H1 (cell line): ENCODE measurements at regions not wholly inside any gene's neighbourhood (a gene's known extent, or its start where the extent isn't known, plus 50 kb on each side); places are given as distances from the start of the nearest gene placed in this dataset.

Experiments
- CTCF ChIA-PET: fragments of 300-600 bp; sonication (Branson Sonifier 250); formaldehyde crosslinking; loops from one replicate; lab custom pipeline; 2021; ENCODE audit not compliant: partially characterized antibody; lab: Charles Lee
- POLR2A ChIA-PET: fragments of 300-600 bp; sonication (Branson Sonifier 250); formaldehyde crosslinking; loops from one replicate; lab custom pipeline; 2021; ENCODE audit warnings: inconsistent platforms; ENCODE audit not compliant: partially characterized antibody; lab: Charles Lee
- DNase-seq, 2 experiments: peaks; one replicate each; pipeline versions ENCODE4 v3.0.0 to v3.0.0-alpha.2; 2010 to 2022; ENCODE audit warnings: low spot score in 2 of 2, low read depth in 1 of 2, mixed read lengths in 1 of 2
- FAIRE-seq: peaks from 2 replicates; lab custom pipeline; 2011; peaks lifted over from hg19 to GRCh38; lab: Jason Lieb, UNC
- H2AFZ ChIP-seq: 2 replicates; pipeline ENCODE4 v1.8.1; 2012; ENCODE audit warnings: low read length, inconsistent platforms
- H2AK5ac ChIP-seq: 2 replicates; pipeline ENCODE4 v1.6.1; 2013; ENCODE audit warnings: low read depth, low read length
- H2BK120ac ChIP-seq: replicated peaks from 2 replicates; pipeline ENCODE3; 2013; ENCODE audit warnings: low read depth, low read length, inconsistent platforms
- H2BK12ac ChIP-seq: 2 replicates; pipeline ENCODE4 v1.6.1; 2013; ENCODE audit warnings: low read depth, low read length
- H2BK15ac ChIP-seq: 2 replicates; pipeline ENCODE4 v1.6.1; 2013; ENCODE audit warnings: low read length
- H2BK20ac ChIP-seq: 2 replicates; pipeline ENCODE4 v1.6.1; 2013; ENCODE audit warnings: low read length
- H2BK5ac ChIP-seq: 2 replicates; pipeline ENCODE4 v1.6.1; 2013; ENCODE audit warnings: low read depth, low read length
- H3K14ac ChIP-seq: 2 replicates; pipeline ENCODE4 v1.6.1; 2013; ENCODE audit warnings: inconsistent platforms; ENCODE audit not compliant: insufficient read length
- H3K18ac ChIP-seq: 2 replicates; pipeline ENCODE4 v1.6.1; 2013; ENCODE audit warnings: low read length; ENCODE audit errors: extremely low read depth
- H3K23ac ChIP-seq: 2 replicates; pipeline ENCODE4 v1.6.1; 2013; ENCODE audit warnings: inconsistent platforms; ENCODE audit not compliant: insufficient read length
- H3K23me2 ChIP-seq: 2 replicates; pipeline ENCODE4 v1.6.1; 2013; ENCODE audit warnings: low read depth, low read length
- H3K27ac ChIP-seq: 2 replicates; pipeline ENCODE4 v1.6.1; 2011; ENCODE audit warnings: low read depth, low read length, inconsistent platforms
- H3K27me3 ChIP-seq, 4 experiments: replicated peaks in 1 of 4; 1 replicate in 1 of 4; 2 replicates in 3 of 4; pipeline versions ENCODE4 v1.6.1 to v1.8.1; 2011 to 2013; ENCODE audit warnings: low read length in 3 of 4, mild to moderate bottlenecking in 3 of 4, inconsistent platforms in 2 of 4, mixed read lengths in 2 of 4, moderate library complexity in 1 of 4; ENCODE audit not compliant: control insufficient read depth in 3 of 4, insufficient read depth in 3 of 4; ENCODE audit errors: extremely low read depth in 1 of 4
- H3K36me3 ChIP-seq, 4 experiments: 2 replicates each; pipeline versions ENCODE4 v1.6.1 to v1.8.1; 2011 to 2013; ENCODE audit warnings: mild to moderate bottlenecking in 4 of 4, low read length in 3 of 4, moderate library complexity in 2 of 4, control low read depth in 1 of 4, inconsistent platforms in 1 of 4; ENCODE audit not compliant: insufficient read depth in 4 of 4, control insufficient read depth in 2 of 4
- H3K4ac ChIP-seq: replicated peaks from 2 replicates; pipeline ENCODE3; 2013; ENCODE audit warnings: low read length, low read depth, mixed read lengths, inconsistent platforms; ENCODE audit not compliant: insufficient read length
- H3K4me1 ChIP-seq, 4 experiments: replicated peaks in 1 of 4; 1 replicate in 1 of 4; 2 replicates in 3 of 4; pipeline versions ENCODE4 v1.6.1 to v1.8.1; 2011 to 2013; ENCODE audit warnings: low read length in 3 of 4, inconsistent platforms in 2 of 4, mixed read lengths in 1 of 4; ENCODE audit not compliant: insufficient read depth in 4 of 4, control insufficient read depth in 3 of 4
- H3K4me2 ChIP-seq, 2 experiments: 2 replicates each; pipeline versions ENCODE4 v1.6.1 to v1.8.1; 2011 to 2013; ENCODE audit warnings: low read depth in 2 of 2, low read length in 2 of 2, control low read depth in 1 of 2, inconsistent platforms in 1 of 2, mild to moderate bottlenecking in 1 of 2; ENCODE audit not compliant: insufficient read depth in 1 of 2
- H3K4me3 ChIP-seq, 4 experiments: fragments of 200-600, 300-600 bp in 1 of 4; sonication (generic), shearing (Covaris generic), sonication (Bioruptor Twin) in 1 of 4; 2 replicates each; pipeline versions ENCODE4 v1.5.1 to v1.8.1; 2011 to 2016; ENCODE audit warnings: low read length in 4 of 4, low read depth in 3 of 4, control low read depth in 2 of 4, inconsistent platforms in 2 of 4, mild to moderate bottlenecking in 2 of 4, mixed read lengths in 1 of 4, moderate library complexity in 1 of 4; ENCODE audit not compliant: insufficient read depth in 2 of 4; ENCODE audit errors: extremely low read depth in 1 of 4
- H3K56ac ChIP-seq: replicated peaks from 2 replicates; pipeline ENCODE3; 2013; ENCODE audit warnings: low read depth, mild to moderate bottlenecking, mixed read lengths, low read length, inconsistent platforms; ENCODE audit not compliant: insufficient read length
- H3K79me1 ChIP-seq: 2 replicates; pipeline ENCODE4 v1.6.1; 2013; ENCODE audit warnings: low read depth, low read length, control low read depth
- H3K79me2 ChIP-seq, 2 experiments: 2 replicates each; pipeline versions ENCODE4 v1.6.1 to v1.8.1; 2012 to 2013; ENCODE audit warnings: low read length in 2 of 2, mild to moderate bottlenecking in 2 of 2, inconsistent platforms in 1 of 2; ENCODE audit not compliant: insufficient read depth in 2 of 2, control insufficient read depth in 1 of 2
- H3K9ac ChIP-seq, 4 experiments: replicated peaks in 1 of 4; 1 replicate in 1 of 4; 2 replicates in 3 of 4; pipeline versions ENCODE4 v1.6.1 to v1.8.1; 2011 to 2013; ENCODE audit warnings: low read depth in 3 of 4, low read length in 3 of 4, control low read depth in 2 of 4, mild to moderate bottlenecking in 2 of 4, moderate library complexity in 2 of 4, inconsistent platforms in 1 of 4; ENCODE audit errors: extremely low read depth in 1 of 4
- H3K9me3 ChIP-seq, 2 experiments: 2 replicates each; pipeline versions ENCODE4 v1.6.1 to v1.8.1; 2012 to 2013; ENCODE audit warnings: mild to moderate bottlenecking in 2 of 2, moderate library complexity in 2 of 2, control low read depth in 1 of 2, inconsistent platforms in 1 of 2, low read depth in 1 of 2, low read length in 1 of 2, mixed read lengths in 1 of 2; ENCODE audit not compliant: insufficient read depth in 2 of 2
- H4K20me1 ChIP-seq, 2 experiments: replicated peaks in 1 of 2; 2 replicates each; pipeline versions ENCODE3 to v1.8.1; 2011 to 2013; ENCODE audit warnings: inconsistent platforms in 2 of 2, low read length in 2 of 2, mild to moderate bottlenecking in 1 of 2; ENCODE audit not compliant: insufficient read depth in 2 of 2, control insufficient read depth in 1 of 2
- H4K5ac ChIP-seq: 2 replicates; pipeline ENCODE4 v1.6.1; 2013; ENCODE audit warnings: low read length, low read depth, mixed read lengths, inconsistent platforms; ENCODE audit not compliant: insufficient read length
- H4K8ac ChIP-seq: 2 replicates; pipeline ENCODE4 v1.8.0; 2013; ENCODE audit warnings: mild to moderate bottlenecking, moderate library complexity, low read length, inconsistent platforms; ENCODE audit not compliant: insufficient read depth; ENCODE audit errors: extremely low read depth
- H4K91ac ChIP-seq: replicated peaks from 2 replicates; pipeline ENCODE3; 2013; ENCODE audit warnings: low read length, mixed read lengths, inconsistent platforms; ENCODE audit not compliant: insufficient read length
- BCL11A ChIP-seq, 2 experiments: IDR thresholded peaks; one replicate each; pipeline ENCODE4 v1.6.1; 2011; ENCODE audit warnings: low read depth in 2 of 2, low read length in 2 of 2, mild to moderate bottlenecking in 2 of 2
- FOSL1 ChIP-seq: IDR thresholded peaks from 2 replicates; pipeline ENCODE4 v1.6.1; 2011; ENCODE audit warnings: mild to moderate bottlenecking, low read depth, low read length, moderate library complexity; ENCODE audit not compliant: insufficient read depth
- GTF2F1 ChIP-seq: IDR thresholded peaks from 2 replicates; pipeline ENCODE4 v1.6.1; 2012; ENCODE audit warnings: low read depth, low read length, improper control_type of control experiment, borderline replicate concordance
- KDM4A ChIP-seq: IDR thresholded peaks from one replicate; pipeline ENCODE4 v1.7.1; 2012; ENCODE audit warnings: low read depth, mild to moderate bottlenecking, moderate library complexity, low read length, inconsistent platforms; ENCODE audit not compliant: severe bottlenecking
- NANOG ChIP-seq: IDR thresholded peaks from 2 replicates; pipeline ENCODE4 v1.6.1; 2011; ENCODE audit warnings: low read length, low read depth, mild to moderate bottlenecking, inconsistent platforms; ENCODE audit not compliant: insufficient read depth, poor library complexity, severe bottlenecking
- RFX5 ChIP-seq: IDR thresholded peaks from 2 replicates; pipeline ENCODE4 v1.6.1; 2011; ENCODE audit warnings: low read depth, low read length, improper control_type of control experiment, borderline replicate concordance
- RNF2 ChIP-seq: fragments of 200-900, 300-1000 bp; sonication (generic); IDR thresholded peaks from 2 replicates; pipeline ENCODE4 v1.7.1; 2016; ENCODE audit warnings: borderline replicate concordance, low read depth, mild to moderate bottlenecking, antibody characterized with exemption, low read length; ENCODE audit not compliant: poor library complexity, severe bottlenecking; ENCODE audit errors: missing control alignments
- SAP30 ChIP-seq: fragments of 300-600 bp; sonication (generic); IDR thresholded peaks from 2 replicates; pipeline ENCODE4 v1.7.1; 2012; ENCODE audit warnings: low read length, moderate library complexity, mild to moderate bottlenecking, inconsistent platforms; ENCODE audit not compliant: insufficient read depth, insufficient replicate concordance
- SIX5 ChIP-seq: IDR thresholded peaks from 2 replicates; pipeline ENCODE4 v1.6.1; 2011; ENCODE audit warnings: mild to moderate bottlenecking, low read depth, low read length
- WGBS, 2 experiments: shearing (Covaris generic) in 1 of 2; methylation state at CpG; one replicate each; pipeline versions ENCODE4 v1.1.6 to v1.1.7; 2013 to 2015; ENCODE audit warnings: low lambda C conversion rate in 2 of 2, mixed read lengths in 2 of 2, inconsistent platforms in 1 of 2, low coverage in 1 of 2, missing lambda C conversion rate in 1 of 2; ENCODE audit not compliant: insufficient replicate concordance in 2 of 2, insufficient coverage in 1 of 2, insufficient read length in 1 of 2; ENCODE audit errors: extremely low coverage in 1 of 2, missing lambda C conversion rate in 1 of 2; 5-methylcytosine and 5-hydroxymethylcytosine counted together
- TF ChIP-seq, protein P1 (sequence below): IDR thresholded peaks from 2 replicates; pipeline ENCODE4 v1.6.1; 2012; ENCODE audit warnings: inconsistent platforms
- TF ChIP-seq, protein P2 (sequence below): IDR thresholded peaks from 2 replicates; pipeline ENCODE4 v1.6.1; 2011; ENCODE audit warnings: low read length, improper control_type of control experiment

DNA sequence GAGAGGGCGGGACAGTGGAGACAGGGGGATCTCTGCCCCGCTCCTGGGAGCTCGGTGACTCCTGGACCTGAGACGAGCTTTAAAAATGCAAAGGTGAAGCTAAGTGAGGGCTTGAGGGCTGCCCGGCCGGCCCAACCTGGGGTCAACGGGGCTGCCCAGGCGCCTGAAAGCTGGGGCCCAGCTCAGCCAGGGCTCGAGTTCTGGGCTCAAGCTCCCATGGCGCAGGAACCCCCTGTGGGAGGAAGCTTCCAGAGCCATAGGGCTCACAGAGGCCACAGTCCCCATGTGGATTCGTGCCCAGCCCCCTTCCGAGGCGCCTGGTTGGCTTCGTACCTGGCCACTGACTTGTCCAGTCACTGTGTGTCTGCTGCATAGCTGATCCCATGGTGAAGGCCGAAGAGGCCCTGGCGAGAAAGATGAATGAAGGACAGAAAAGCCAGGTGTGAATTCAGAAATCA, 75.8 kb upstream of the GSE1 start:
- FAIRE-seq: no peak
- H3K14ac ChIP-seq: no peak overlapping the region
- H2AK5ac ChIP-seq: peak overlapping the region; percentile 29; the same call in 1 of the 2 replicates
- H3K18ac ChIP-seq: 0 out of 2 replicates have a peak overlapping the region, but pooled peaks have one; percentile 11
- no peak overlapping the region for H2BK15ac ChIP-seq
- H3K27me3 ChIP-seq: no peaks in the 10 kb centered on the region
- H3K4ac ChIP-seq: no peak overlapping the region
- H4K8ac ChIP-seq: no peak overlapping the region
- 0 out of 2 replicates have a peak overlapping the region, but pooled peaks have one; percentile 17 for H2BK12ac ChIP-seq
- ChIA-PET CTCF (interaction anchor here (1.0 to 12.9 kb wide), 15 partner anchors 9 to 232 kb away, joined by 3 to 153 read pairs (median 6); no protein-coding TSS in a partner anchor), POLR2A (interaction anchor here (0.7 to 2.3 kb wide), 3 partner anchors 8 to 44 kb away, joined by 3 to 6 read pairs (median 4); no protein-coding TSS in a partner anchor)
- DNase-seq: no peak
- H3K36me3 ChIP-seq: no peaks in the 10 kb centered on the region
- peaks cover 0 to 12% (median 7%) of the 10 kb centered on the region in 4 experiments; a peak in 6 of 7 replicates for H3K4me1 ChIP-seq
- H3K9ac ChIP-seq: no peak overlapping the region
- H4K5ac ChIP-seq: no peak overlapping the region
- no peak overlapping the region for H4K91ac ChIP-seq
- H3K79me1 ChIP-seq: peaks cover 1% of the 10 kb centered on the region; the same call in 1 of the 2 replicates
- 92% methylated on average over 16 of the region's 16 CpGs; no CpG with 5 or more reads in 1 of the 2 experiments for WGBS, 2 experiments
- H3K56ac ChIP-seq: no peak overlapping the region
- H3K4me3 ChIP-seq: no peak overlapping the region
- peaks cover 8 to 9% of the 10 kb centered on the region in 2 experiments; a peak in 3 of 4 replicates for H3K9me3 ChIP-seq
- no peaks in the 10 kb centered on the region for H3K79me2 ChIP-seq
- H2BK120ac ChIP-seq: no peak overlapping the region
- no peak overlapping the region for H3K27ac ChIP-seq
- H2AFZ ChIP-seq: no peak overlapping the region
- H3K23me2 ChIP-seq: no peaks in the 10 kb centered on the region; the same call in 1 of the 2 replicates
- H3K23ac ChIP-seq: no peak overlapping the region
- no peak overlapping the region for H3K4me2 ChIP-seq
- H2BK5ac ChIP-seq: no peak overlapping the region
- no peaks in the 10 kb centered on the region for H4K20me1 ChIP-seq
- H2BK20ac ChIP-seq: no peak overlapping the region
- TF ChIP-seq SIX5 (no peak), GTF2F1 (no peak), NANOG (no peak), RNF2 (no peak), SAP30 (no peak), KDM4A (no peak), BCL11A (IDR thresholded peaks at IDR 0.05; ENCODE audit: low read depth in 2 of 2, low read length in 2 of 2) (no peak), FOSL1 (no peak), RFX5 (no peak)
- TF ChIP-seq, protein P1, sequence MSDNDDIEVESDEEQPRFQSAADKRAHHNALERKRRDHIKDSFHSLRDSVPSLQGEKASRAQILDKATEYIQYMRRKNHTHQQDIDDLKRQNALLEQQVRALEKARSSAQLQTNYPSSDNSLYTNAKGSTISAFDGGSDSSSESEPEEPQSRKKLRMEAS: no peak
- TF ChIP-seq, protein P2, sequence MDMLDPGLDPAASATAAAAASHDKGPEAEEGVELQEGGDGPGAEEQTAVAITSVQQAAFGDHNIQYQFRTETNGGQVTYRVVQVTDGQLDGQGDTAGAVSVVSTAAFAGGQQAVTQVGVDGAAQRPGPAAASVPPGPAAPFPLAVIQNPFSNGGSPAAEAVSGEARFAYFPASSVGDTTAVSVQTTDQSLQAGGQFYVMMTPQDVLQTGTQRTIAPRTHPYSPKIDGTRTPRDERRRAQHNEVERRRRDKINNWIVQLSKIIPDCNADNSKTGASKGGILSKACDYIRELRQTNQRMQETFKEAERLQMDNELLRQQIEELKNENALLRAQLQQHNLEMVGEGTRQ: no peak
